NCI-H69 (cell line): ENCODE measurements at regions not wholly inside any gene's neighbourhood (a gene's known extent, or its start where the extent isn't known, plus 50 kb on each side); places are given as distances from the start of the nearest gene placed in this dataset.
"Not testable (repeated sequence)": the region's sequence is repeated elsewhere in the genome, so short reads cannot be mapped to it uniquely, and the experiment has no call there.

Source experiments
- DNase-seq: peaks from one replicate; lab custom pipeline; 2025; lab: John Stamatoyannopoulos, UW

DNA sequence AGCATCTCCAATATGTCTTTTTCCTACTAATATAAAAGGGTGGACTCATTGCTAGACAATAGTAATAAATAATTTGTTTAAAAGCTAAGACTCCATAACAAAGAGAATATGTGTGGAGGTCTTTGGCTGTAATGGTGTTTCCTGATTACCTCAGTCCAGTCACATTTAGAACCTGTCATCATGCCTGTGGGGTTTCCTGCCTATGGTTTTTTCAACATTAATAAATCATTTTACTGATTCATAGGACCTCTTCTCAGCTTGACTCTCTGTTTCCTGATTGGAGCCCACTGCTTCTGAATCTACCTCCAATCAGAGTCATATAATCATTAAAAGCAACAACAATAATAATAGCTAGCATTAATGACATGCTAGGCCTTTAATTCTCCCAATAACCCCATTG, 52.4 kb upstream of the GNAI1 start:
- peak; percentile 29 for DNase-seq

- DNase-seq, result no peak
These were observed 55.7 kb upstream of the GNAI1 start for GRCh38 chr7:80078886-80079285.

DNA sequence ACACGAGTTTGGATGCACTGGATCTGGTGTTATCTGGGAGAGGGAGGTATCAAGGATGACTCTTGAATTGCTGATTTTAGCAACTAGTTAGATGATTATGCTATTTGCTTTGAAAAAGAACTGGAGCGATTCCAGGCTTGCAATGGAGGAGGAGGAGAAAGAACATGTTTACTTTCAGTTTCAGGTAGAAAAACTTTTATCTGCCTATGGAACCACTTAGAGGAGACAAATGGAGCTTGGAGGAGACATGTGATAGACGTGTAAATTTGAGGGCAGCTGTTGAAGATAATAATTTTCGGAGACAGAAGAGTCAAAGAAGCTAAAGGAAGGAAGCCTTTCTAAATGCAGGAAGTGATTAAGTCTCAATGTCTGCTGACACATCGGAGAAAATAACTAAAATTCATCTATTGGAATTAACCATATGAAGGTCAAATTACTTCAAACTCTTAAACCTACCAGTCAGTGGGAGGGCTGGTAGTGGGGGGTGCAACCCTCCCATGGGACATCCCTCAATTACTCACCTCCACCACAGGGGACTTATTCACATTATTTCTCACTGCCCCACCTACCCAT, 56.4 kb upstream of the GNAI1 start:
- peak; percentile 60 for DNase-seq

GRCh38 chr7:80070391-80070790, 64.2 kb upstream of the GNAI1 start:
- DNase-seq, result no peak

DNA sequence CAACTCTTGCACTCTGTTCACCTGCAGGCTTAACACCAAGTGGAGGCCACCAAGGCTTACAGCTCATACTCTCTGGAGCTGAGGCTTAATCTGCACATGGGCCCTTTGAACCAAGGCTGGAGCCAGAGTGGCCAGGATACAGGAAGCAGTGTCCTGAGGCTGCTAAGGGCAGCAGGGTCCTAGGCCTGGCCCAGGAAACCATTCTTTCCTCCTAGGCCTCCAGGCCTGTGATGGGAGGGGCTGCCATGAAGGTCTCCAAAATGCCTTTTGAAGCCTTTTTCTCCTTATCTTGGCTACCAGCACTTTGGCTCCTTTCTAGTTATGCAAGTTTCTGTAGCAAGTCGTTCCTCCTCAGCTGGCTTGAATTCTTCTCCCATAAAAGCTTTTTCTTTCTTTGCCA, 68.0 kb upstream of the GNAI1 start:
- no peak for DNase-seq

GRCh38 chr7:80063834-80064233, 70.8 kb upstream of the GNAI1 start:
- DNase-seq, result no peak

- DNase-seq, result peak; percentile 79
These were observed 74.3 kb upstream of the GNAI1 start for GRCh38 chr7:80060218-80060806.

GRCh38 chr7:80057488-80057887, 77.1 kb upstream of the GNAI1 start:
- no peak for DNase-seq

DNA sequence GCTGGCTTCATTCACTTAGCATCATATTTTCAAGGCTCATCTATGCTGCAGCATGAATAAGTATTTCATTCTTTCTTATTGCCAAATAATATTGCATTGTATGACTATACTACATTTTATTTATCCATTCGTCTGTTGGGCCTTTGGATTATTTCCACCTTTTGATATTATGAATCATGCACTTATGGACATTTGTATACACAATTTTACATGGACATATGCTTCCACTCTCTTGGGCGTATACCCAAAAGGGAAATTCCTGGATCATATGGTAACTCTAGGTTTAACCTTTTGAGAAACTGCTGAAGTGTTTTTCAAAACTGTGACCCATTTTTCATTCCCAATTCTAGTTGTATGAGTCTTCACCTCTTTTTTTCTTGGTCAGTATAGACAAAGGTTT, 80.3 kb upstream of the GNAI1 start:
- peak; percentile 19 for DNase-seq

DNA sequence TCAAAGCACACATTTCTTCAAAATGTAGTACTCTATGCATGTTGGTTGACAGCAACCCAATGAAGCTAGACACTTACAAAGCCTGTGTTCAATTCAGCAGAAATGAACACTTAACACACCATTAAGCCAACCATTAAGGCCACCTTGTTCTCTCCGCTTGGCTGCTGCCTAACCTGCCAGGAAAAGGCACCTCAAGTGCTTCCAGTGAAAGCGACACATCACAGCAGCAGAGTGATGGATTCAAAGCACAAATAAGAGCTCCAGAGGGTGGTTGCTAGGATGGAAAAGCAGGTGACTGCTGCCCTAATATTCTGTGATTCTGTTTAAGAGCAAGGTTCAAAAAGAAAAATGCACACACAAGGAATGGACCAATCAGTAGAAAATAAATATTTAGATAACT, 81.5 kb upstream of the GNAI1 start:
- peak; percentile 81 for DNase-seq

DNA sequence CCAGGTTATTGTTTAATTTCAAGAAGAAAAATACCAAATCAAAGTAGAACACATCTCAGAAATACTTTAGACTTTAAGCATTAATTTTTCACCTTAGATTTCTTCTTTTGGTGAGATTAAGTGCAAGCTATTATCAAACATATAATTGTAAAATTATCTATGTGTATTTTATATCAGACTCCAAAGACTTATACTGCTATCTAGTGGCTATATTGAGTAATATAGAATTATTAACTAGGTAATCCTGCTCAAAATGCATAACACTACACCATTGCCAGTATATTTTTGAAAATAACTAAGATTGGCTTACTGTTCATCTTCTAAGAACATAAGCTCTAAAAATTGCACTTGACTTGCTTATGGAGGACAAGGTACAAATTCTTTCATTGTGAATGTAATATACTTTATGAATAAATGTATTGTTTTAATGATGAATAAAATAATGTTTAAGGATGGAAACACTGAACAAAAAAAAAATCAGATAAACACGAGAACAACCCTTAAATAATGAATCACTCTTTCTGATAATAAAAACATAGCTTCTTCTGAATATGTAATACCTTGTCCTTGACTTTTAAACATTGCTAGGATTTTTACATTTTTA, 86.7 kb upstream of the GNAI1 start:
- DNase-seq, result peak; percentile 60

DNA sequence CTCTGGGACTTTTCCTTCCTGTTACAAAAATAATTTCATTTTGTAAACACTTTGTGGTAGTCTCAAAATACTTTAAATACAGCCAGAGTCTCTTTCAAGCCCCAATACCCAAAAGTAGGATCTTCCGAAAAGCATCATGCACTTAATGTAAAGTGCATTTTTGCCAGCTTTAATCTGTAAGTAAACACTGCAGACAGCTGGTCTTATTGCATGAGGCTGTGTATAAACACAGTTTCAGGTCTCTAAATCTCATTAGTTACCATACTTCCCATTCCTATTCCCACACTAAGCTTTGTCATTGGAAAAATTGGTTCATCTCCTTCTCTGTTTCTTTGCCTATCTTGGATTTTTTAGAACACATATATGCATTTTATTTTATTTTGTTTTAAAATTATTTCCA, 87.6 kb upstream of the GNAI1 start:
- DNase-seq, result peak; percentile 59

GRCh38 chr7:80044796-80045195, 89.8 kb upstream of the GNAI1 start:
- no peak for DNase-seq

DNA sequence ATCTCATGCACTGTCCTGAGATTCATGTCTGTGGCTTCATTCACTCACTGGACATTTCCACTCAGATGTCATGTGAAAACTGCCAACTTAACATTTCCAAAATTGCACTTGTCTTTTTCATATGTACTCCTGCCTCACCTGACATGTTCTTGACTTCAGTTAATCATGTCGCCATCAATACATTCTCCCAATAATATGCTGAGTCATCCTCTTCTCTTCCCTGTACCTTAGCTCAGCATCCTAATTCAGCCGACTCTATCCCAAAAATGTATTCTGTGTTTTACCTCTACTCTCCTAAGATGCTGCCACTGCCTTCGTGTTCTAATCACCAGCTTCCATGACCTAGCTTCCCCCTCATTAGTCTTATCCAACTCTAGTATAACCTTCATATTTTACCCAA, 93.9 kb upstream of the GNAI1 start:
- no peak for DNase-seq

- no peak for DNase-seq
These were observed 94.3 kb upstream of the GNAI1 start for GRCh38 chr7:80040335-80040734.

DNA sequence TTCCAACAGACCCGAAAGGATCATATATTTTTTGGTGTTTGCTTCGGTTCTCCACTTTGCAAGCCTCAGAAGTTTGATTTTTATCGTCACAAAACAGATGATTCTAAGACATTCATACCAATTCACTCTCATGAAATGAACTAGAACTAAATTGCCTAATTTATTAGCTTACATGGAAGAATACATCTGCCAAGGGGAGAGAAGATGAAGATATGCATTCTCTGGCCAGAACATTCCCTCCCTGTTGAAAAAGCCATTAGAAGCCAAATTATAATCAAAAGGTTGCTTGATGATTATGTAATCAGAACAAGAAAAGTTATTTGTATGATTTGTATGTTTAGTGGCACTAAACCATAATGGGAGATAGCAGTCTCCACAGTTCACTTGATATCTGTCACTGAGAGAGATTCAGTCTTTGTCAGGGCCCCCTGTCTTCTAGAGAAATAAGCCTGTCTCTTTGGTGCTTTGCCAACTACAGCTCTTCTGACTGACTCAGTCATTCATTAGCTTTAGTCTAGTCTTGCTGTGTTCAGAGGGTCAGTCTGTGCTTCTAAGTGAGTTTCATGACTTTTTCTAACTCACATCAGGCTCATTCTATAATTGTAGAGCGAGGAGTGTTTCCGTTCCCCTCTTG, 95.3 kb upstream of the GNAI1 start:
- peak; percentile 90 for DNase-seq

DNA sequence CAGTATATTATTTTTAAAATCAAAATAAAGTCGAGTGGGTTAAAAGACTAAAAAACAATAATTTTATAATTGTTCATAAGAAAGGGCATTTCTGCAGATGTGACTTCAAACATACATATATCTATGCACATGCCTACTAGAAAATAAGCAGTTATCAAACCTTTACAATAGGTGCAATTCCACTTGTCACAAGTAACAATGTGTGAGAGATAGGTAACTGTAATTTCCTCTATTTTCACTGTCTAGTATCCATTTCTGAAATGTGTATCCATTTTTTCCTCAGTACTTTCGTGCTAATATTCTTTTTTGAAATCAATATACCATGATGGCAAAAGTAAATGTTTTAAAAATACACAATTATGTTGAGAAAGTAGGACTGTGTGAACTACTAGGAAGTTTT, 96.9 kb upstream of the GNAI1 start:
- DNase-seq, result no peak

GRCh38 chr7:80036107-80036506, 98.5 kb upstream of the GNAI1 start:
- DNase-seq, result no peak

DNA sequence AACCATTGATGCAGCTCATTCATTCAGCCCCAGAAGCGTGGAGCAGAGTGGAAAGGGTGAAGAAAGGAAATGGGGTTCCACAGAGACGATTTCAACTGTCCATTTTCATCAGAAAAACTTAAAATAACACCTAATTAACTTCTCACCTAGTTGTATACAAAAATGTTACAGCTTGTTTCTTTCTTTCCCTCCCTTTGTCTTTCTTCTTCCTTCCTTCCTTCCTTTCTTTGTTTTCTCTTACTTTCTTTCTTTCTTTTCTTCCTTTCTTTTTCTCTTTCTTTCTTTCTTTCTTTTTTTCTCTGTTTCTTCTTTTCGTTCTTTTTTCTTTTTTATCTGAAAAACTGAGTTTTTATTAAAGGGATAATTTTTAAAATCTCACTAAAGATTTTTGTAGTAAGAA, 105.9 kb upstream of the GNAI1 start:
- no peak for DNase-seq

GRCh38 chr7:80027611-80028173, 106.9 kb upstream of the GNAI1 start:
- peak; percentile 20 for DNase-seq

- no peak for DNase-seq
These were observed 107.9 kb upstream of the GNAI1 start for GRCh38 chr7:80026766-80027165.

GRCh38 chr7:80020277-80020676, 114.4 kb upstream of the GNAI1 start:
- peak; percentile 24 for DNase-seq

GRCh38 chr7:80019809-80020207, 114.8 kb upstream of the GNAI1 start:
- DNase-seq, result not testable (repeated sequence)
